GM23248 (cell line): ENCODE measurements at regions not wholly inside any gene's neighbourhood (a gene's known extent, or its start where the extent isn't known, plus 50 kb on each side); places are given as distances from the start of the nearest gene placed in this dataset.

Source experiments
- DNase-seq: peaks from one replicate; pipeline ENCODE4 v3.0.0-alpha.2; 2015
- H2AFZ ChIP-seq: fragments of 200-600 bp; sonication (generic); 2 replicates; pipeline ENCODE4 v1.6.1; 2016; ENCODE audit warnings: antibody characterized with exemption
- H3F3A ChIP-seq: fragments of 200-600 bp; sonication (generic); 2 replicates; pipeline ENCODE4 v1.6.1; 2016; ENCODE audit warnings: mild to moderate bottlenecking, antibody characterized with exemption, mixed run types; ENCODE audit not compliant: insufficient read depth
- H3K27ac ChIP-seq: fragments of 200-600 bp; sonication (generic); 2 replicates; pipeline ENCODE4 v1.5.1; 2016; ENCODE audit warnings: mild to moderate bottlenecking
- H3K27me3 ChIP-seq: fragments of 200-600 bp; sonication (generic); replicated peaks from 2 replicates; pipeline ENCODE4 v1.6.1; 2016; ENCODE audit warnings: mild to moderate bottlenecking; ENCODE audit not compliant: insufficient read depth
- H3K36me3 ChIP-seq: fragments of 200-600 bp; sonication (generic); 2 replicates; pipeline ENCODE4 v1.6.1; 2016; ENCODE audit warnings: low read depth, mild to moderate bottlenecking
- H3K4me1 ChIP-seq: fragments of 200-600 bp; sonication (generic); 2 replicates; pipeline ENCODE4 v1.6.1; 2016; ENCODE audit warnings: mild to moderate bottlenecking; ENCODE audit not compliant: insufficient read depth
- H3K4me2 ChIP-seq: fragments of 200-600 bp; sonication (generic); one replicate; pipeline ENCODE4 v1.6.1; 2016; ENCODE audit warnings: mild to moderate bottlenecking; ENCODE audit not compliant: unreplicated experiment
- H3K4me3 ChIP-seq: fragments of 200-600 bp; sonication (generic); 2 replicates; pipeline ENCODE4 v1.5.1; 2016; ENCODE audit warnings: mild to moderate bottlenecking
- H3K79me2 ChIP-seq: fragments of 200-600 bp; sonication (generic); 2 replicates; pipeline ENCODE4 v1.6.1; 2016; ENCODE audit warnings: mild to moderate bottlenecking; ENCODE audit not compliant: insufficient read depth
- H3K9ac ChIP-seq: fragments of 200-600 bp; sonication (generic); 2 replicates; pipeline ENCODE4 v1.6.1; 2016; ENCODE audit warnings: mild to moderate bottlenecking
- H3K9me2 ChIP-seq: fragments of 200-600 bp; sonication (generic); 2 replicates; pipeline ENCODE4 v1.6.1; 2016; ENCODE audit warnings: mixed run types, mild to moderate bottlenecking, moderate library complexity; ENCODE audit not compliant: insufficient read depth
- H3K9me3 ChIP-seq: fragments of 200-600 bp; sonication (generic); one replicate; pipeline ENCODE4 v1.6.1; 2017; ENCODE audit warnings: low read depth
- H4K20me1 ChIP-seq: fragments of 200-600 bp; sonication (generic); 2 replicates; pipeline ENCODE4 v1.6.0; 2016; ENCODE audit not compliant: insufficient read depth
- EZH2 ChIP-seq: fragments of 200-600 bp; sonication (generic); IDR thresholded peaks from 2 replicates; pipeline ENCODE4 v1.6.1; 2018; ENCODE audit warnings: antibody characterized with exemption, mild to moderate bottlenecking; ENCODE audit not compliant: insufficient read depth, poor library complexity, severe bottlenecking
- EZH2phosphoT487 ChIP-seq: fragments of 200-600 bp; sonication (generic); IDR thresholded peaks from 2 replicates; pipeline ENCODE4 v1.6.1; 2018; ENCODE audit warnings: antibody characterized with exemption, moderate library complexity, mild to moderate bottlenecking, low read depth; ENCODE audit not compliant: insufficient read depth
- WGBS, 2 experiments: methylation state at CpG; one replicate each; pipeline ENCODE4 v1.1.6; 2015 to 2017; ENCODE audit warnings: low lambda C conversion rate in 2 of 2, low coverage in 1 of 2; ENCODE audit errors: missing lambda C conversion rate in 2 of 2; 5-methylcytosine and 5-hydroxymethylcytosine counted together
- in situ Hi-C: fragments of 300-500 bp; cut with MboI; formaldehyde crosslinking; loops from 2 replicates; pipeline ENCODE4 v1.15.0; 2020

DNA sequence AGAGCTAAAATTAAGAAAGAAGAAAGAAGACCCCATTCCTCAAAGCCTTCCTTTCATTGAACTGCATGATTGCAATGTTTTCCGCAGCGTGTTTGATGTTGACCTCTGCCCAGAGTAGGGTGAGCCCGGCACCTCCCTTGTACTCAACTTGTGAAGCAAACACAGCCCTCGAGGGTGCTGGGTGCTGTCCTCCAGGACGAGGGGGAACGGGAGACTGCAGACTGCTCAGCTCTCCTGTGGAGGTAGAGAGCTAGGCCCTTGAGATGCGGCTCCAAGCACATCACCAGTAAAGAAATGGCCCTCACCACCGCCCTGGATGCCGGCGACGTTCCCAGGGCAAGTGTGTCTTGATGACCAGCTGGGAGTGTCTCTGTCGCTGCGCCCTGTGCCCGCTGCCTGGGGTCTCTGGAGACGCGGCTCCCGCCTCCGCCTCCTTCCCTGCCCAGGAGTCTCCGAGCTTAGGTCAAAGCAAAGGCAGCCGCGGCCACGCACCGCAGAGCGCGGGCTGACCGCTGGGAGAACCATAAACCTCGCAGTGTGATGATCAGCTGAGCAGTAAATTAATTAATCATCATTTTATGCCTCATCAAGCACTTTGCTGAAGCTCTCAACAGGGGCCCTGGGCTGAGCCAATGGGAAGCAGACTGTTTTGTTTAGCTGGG is 108.7 kb downstream of the IRX2 start:
- H4K20me1 ChIP-seq = no peaks in the 10 kb centered on the region
- DNase-seq = no peak
- H3K27me3 ChIP-seq = no peaks in the 10 kb centered on the region
- no peaks in the 10 kb centered on the region for H3F3A ChIP-seq
- H2AFZ ChIP-seq = no peak overlapping the region
- H3K9ac ChIP-seq = no peak overlapping the region
- H3K36me3 ChIP-seq = no peaks in the 10 kb centered on the region
- TF ChIP-seq EZH2phosphoT487 (no peak), EZH2 (no peak)
- 73 to 75% methylated on average over 22 to 27 of the region's 27 CpGs for WGBS, 2 experiments
- no peaks in the 10 kb centered on the region for H3K9me3 ChIP-seq
- H3K4me2 ChIP-seq = no peak overlapping the region
- H3K9me2 ChIP-seq = no peaks in the 10 kb centered on the region
- H3K4me3 ChIP-seq = no peak overlapping the region
- in situ Hi-C loops = no loop called here
- H3K4me1 ChIP-seq = no peaks in the 10 kb centered on the region
- H3K79me2 ChIP-seq = no peaks in the 10 kb centered on the region
- no peak overlapping the region for H3K27ac ChIP-seq

DNA sequence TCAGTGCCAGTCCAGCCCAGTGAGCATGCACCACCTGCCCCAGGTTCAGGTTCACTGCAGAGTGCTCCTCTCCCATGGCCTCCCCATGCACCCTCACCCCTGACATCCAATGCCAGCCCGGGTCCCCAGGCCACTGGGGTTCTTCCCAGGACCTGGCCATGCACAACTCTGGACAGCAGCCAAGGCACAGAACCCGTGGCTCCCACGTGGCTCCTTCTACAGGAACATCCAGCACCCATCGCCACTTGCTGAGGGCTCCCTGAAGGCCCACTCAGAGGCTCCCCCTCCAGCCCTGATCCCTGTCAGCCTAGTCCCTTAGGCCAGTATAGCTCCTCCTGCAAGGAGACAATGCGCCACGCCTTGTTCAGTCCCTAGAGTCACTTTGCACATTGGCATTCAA is 110.8 kb downstream of the IRX2 start:
- Histone ChIP-seq H3K4me1 (no peaks in the 10 kb centered on the region), H3K4me3 (no peak overlapping the region), H3K27ac (no peak overlapping the region), H3K27me3 (no peaks in the 10 kb centered on the region), H3K9me2 (no peaks in the 10 kb centered on the region), H3F3A (no peaks in the 10 kb centered on the region), H3K4me2 (no peak overlapping the region), H3K9ac (no peak overlapping the region), H3K36me3 (no peaks in the 10 kb centered on the region), H2AFZ (no peak overlapping the region), H4K20me1 (no peaks in the 10 kb centered on the region), H3K79me2 (no peaks in the 10 kb centered on the region), H3K9me3 (no peaks in the 10 kb centered on the region)
- in situ Hi-C loops = no loop called here
- TF ChIP-seq EZH2 = no peak
- no peak for TF ChIP-seq EZH2phosphoT487
- no peak for DNase-seq
- WGBS, 2 experiments = 42 to 45% methylated on average over 6 of the region's 6 CpGs

GRCh38 chr5:2639425-2639824 is 112.1 kb downstream of the IRX2 start:
- DNase-seq = no peak
- Histone ChIP-seq H3K9ac (no peak overlapping the region), H4K20me1 (no peaks in the 10 kb centered on the region), H3K4me3 (no peak overlapping the region), H3K4me2 (no peak overlapping the region), H2AFZ (no peak overlapping the region), H3K79me2 (no peaks in the 10 kb centered on the region), H3K9me2 (no peaks in the 10 kb centered on the region), H3K9me3 (no peaks in the 10 kb centered on the region), H3F3A (no peaks in the 10 kb centered on the region), H3K27me3 (no peaks in the 10 kb centered on the region), H3K36me3 (no peaks in the 10 kb centered on the region), H3K4me1 (no peaks in the 10 kb centered on the region), H3K27ac (no peak overlapping the region)
- WGBS, 2 experiments = 10 to 16% methylated on average over 5 of the region's 5 CpGs
- TF ChIP-seq EZH2phosphoT487 = no peak
- in situ Hi-C loops = no loop called here

- Histone ChIP-seq H3K9me3 (no peaks in the 10 kb centered on the region), H3K4me3 (no peak overlapping the region), H3K27ac (no peak overlapping the region), H3K4me2 (no peak overlapping the region), H3K9ac (no peak overlapping the region), H3K79me2 (no peaks in the 10 kb centered on the region), H4K20me1 (no peaks in the 10 kb centered on the region), H3K27me3 (no peaks in the 10 kb centered on the region), H3K4me1 (no peaks in the 10 kb centered on the region), H2AFZ (no peak overlapping the region), H3K9me2 (no peaks in the 10 kb centered on the region), H3F3A (no peaks in the 10 kb centered on the region), H3K36me3 (no peaks in the 10 kb centered on the region)
- in situ Hi-C loops = no loop called here
- WGBS, 2 experiments = 30 to 41% methylated on average over 11 of the region's 11 CpGs
- no peak for DNase-seq
- TF ChIP-seq EZH2phosphoT487 (no peak), EZH2 (no peak)
Measured at GRCh38 chr5:2634399-2635176, 116.9 kb downstream of the IRX2 start.
